GM19395 (cell line): ENCODE measurements at regions not wholly inside any gene's neighbourhood (a gene's known extent, or its start where the extent isn't known, plus 50 kb on each side); places are given as distances from the start of the nearest gene placed in this dataset.
"Not testable (repeated sequence)": the region's sequence is repeated elsewhere in the genome, so short reads cannot be mapped to it uniquely, and the experiment has no call there.

Experiments
- ATAC-seq: cut with Tn5 transposase; IDR thresholded peaks from one replicate; pipeline ENCODE4 v1.9.1; 2021; ENCODE audit warnings: mild to moderate bottlenecking, moderate library complexity; ENCODE audit not compliant: unreplicated experiment

DNA sequence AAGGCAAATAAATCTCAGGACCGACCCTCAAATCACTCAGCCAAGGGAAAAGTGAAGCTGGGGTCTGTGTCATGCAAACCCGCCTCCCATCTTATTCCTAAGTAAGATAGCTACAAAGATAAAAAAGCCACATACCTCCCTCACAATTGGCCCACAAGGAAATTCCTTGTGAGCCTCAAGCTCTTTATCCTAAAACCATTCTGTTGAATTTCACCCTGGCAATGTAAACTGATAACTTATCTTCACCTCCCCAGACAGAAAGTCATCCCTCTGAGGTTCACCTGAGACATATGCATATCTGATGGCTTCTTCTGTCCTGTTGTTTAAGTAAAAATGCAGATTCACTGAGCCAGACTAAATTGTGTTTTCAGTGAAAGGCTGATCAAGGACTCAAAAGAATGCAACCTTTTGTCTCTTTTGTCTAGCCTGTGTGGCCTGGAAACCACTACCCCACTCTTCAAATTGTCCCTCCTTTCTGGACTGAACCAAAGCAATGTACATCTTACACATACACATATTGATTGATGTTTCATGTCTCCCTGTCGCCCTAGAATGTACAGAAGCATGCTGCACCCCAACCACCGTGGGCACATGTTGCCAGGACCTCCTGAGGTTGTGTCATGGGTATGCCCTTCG lies 91.3 kb downstream of the MFAP3L start:
- ATAC-seq = no peak

DNA sequence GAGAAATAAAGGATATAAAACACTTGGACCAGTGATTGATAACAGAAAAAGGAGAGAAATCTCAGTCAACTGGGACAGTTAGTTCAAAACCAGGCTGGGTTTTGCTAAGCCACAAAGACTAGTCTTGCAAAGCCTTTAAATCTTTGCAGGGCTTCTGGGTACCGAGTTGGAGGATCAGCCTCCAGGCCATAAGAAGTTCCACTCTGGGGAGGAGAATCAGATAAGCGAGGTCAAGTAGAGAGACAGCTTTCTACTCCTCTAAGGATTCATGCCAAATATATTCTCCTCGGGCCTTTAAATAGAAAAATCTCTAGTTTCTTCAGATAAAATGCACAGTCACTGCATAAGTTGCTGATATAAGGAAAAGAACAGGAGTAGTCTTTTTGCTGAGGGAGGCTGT lies 92.7 kb downstream of the MFAP3L start:
- no peak for ATAC-seq

DNA sequence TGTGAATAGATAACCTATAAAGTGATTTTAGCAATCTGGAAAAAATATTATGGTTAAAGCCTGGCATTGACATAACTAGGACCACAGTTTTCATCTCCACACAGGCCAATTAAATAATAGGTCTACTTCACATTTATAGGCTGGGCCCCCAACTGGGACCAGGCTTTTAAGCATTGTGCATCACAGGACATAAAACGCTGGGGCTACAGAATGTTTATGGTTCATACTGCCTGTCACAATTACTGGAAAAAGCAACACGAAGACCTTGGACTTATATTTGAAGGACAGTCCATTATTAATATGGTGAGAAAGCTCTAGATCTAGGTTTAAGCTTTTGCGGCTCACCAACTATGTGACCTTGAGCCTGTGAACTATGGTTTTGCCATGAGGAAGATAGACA lies 94.2 kb downstream of the MFAP3L start:
- ATAC-seq = no peak

DNA sequence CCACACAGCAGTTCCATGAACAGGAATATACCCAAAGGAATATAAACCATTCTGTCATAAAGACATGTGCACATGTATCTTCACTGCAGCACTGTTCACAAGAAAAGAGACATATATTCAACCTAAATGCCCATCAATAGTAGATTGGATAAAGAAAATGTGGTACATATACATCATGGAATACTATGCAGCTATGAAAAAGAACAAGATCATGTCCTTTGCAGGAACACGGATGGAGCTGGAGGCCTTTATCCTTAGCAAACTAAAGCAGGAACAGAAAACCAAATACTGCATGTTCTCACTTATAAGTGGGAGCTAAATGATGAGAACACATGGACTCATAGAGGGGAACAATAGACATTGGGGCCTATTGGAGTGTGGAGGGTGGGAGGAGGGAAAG lies 95.4 kb downstream of the MFAP3L start:
- not testable (repeated sequence) for ATAC-seq

DNA sequence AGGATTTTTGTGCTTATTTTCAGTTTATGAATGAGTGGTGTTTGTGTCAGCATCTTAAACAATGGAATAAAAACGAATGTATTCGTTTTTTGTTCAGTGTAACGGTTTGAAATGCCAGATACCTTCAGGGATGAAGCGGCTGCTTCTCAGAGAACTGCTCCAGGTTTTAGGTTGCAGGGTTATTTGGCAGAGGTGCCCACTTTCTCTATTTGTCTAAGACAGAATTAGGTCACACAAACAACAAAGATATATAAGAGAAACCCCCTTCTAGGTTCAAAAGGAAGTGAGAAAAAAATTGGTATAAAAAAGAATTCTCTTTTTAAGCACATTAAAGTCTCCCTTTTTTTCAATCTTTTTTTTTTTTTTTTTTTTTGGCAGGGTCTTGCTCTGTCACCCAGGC lies 98.9 kb downstream of the MFAP3L start:
- ATAC-seq = no peak

DNA sequence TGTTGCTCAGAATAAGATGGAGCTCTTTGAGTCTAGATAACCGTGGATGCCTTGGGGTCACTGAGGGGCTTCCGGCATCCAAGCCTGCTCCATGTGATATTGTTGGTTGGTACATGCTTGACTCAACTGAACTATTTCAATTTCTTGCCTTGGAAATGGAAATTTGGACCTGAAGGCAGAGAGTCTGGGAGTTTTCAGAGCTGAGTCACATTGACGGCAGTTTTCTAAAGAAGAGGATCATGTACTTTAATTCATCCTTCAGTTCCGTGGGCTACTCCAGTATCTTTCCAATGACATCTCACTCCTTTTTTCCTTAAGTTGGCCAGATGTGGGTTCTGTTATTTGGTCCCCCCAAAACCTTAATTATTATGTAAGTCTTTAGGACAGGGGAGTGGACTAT lies 100.5 kb downstream of the MFAP3L start:
- ATAC-seq = no peak

DNA sequence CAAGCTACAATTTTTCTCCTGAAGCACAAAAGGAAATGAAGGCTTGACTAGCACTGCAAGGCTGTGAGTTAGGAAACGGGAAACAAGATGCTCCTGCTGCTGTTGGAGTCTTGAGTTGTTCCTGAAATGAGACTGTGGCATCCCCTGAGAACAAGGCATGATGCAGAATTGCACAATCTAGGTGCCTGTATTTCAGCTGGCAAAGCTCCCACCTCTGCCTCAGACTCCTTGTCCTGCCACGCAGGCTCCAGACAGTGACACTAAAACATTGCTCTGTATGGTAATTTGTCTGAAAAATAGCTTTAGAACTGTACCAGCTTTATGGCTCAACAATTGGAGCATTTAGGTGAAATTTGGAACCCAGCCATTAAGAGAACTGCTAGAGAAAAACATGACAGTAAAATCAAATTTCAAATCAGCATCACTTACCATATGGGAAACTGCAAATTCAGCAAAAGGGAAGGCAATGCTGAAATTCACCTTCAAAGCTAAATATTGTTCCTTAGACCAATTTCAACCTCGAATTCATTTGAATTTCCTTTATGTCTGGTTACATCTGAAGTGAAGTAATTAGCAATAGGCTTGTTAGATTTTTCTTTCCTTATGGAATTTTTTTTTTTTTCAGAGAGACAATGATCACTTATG lies 103.4 kb downstream of the MFAP3L start:
- no peak for ATAC-seq

DNA sequence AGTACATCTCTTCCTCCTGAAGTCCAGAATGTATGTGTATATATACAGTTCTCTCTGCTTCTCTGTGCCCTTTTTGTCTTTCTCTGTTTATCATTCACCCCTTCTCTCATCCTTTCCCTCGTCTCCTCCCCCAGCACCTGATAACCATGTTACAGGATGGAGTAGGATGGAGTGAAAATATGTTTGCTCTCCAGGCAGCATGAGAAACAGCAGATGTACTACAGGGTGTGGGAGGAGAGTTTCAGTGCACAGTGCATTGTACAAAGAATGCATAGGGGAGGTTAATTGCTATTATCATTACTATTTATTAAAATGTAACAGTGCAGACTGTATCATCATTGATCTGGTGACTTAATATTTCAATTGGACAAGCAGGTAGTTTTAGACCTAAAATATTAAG lies 104.5 kb downstream of the MFAP3L start:
- no peak for ATAC-seq

DNA sequence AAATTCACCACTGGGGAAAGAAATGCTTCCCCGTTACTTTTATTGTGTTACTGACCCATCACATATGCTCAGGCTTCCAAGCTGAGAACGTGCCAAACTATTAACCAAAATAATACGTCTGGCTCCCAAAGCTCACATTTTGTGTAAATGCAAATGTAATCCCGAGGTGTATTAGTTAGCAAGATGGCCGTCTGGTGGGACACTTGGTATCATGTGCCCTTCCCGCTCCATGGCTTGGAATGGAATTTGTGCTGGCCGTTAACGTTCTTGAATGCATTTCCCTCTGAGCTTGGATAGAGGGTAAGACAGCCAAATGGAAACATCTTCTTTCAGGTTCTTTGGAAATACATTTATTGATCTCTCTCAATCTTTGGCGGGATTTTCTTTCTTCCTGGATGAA lies 105.0 kb downstream of the MFAP3L start:
- no peak for ATAC-seq

DNA sequence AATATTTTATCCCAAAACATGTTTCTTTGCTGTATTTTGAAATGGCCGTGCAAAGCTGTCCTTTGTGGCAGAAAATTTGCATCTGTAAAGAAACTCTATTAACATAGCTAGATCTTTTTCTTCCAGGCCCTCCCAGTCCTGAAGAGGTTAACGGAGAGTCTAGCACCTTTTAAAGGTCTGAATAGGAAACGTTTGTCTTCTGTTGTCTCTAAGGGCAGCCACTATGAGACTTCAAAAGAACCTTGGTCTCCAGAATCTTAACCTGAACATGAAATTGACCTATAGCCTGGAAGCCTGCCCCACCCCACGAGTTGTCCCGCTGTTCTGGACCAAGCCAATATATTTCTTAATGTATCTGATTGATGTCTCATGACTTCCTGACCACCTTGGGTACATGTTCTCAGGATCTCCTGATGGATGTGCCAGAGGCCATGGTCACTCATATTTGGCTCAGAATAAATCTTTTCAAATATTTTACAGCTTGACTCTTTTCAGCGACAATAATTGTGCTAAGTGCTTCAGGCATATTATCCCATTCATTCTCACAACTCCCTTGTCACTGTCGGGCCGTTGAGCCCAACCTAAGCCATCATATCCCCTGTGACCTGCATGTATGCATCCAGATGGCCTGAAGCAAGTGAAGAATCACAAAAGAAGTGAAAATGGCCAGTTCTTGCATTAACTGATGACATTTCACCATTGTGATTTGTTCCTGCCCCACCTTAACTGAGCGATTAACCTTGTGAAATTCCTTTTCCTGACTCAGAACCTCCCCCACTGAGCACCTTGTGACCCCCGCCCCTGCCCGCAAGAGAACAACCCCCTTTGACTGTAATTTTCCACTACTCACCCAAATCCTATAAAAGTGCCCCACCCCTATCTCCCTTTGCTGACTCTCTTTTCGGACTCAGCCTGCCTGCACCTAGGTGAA lies 106.7 kb downstream of the MFAP3L start:
- not testable (repeated sequence) for ATAC-seq

DNA sequence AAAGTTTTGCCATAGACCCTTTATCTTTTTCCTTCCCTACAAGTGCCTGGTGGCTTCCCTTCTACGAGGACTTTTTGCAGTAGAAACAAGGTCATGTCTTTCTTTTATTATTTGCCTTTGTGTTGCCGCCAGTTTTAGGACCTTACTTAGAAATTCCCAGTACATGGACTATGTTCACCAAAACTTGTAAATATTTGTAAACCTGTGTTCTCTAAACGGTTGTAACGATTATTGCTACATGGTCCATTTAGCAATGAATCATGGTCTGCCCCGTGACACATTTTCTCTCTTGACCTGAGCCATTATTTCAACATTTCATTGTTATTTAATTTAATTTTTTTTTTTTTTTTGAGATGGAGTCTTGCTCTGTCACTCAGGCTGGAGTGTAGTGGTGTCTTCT lies 110.7 kb downstream of the MFAP3L start:
- ATAC-seq = no peak

DNA sequence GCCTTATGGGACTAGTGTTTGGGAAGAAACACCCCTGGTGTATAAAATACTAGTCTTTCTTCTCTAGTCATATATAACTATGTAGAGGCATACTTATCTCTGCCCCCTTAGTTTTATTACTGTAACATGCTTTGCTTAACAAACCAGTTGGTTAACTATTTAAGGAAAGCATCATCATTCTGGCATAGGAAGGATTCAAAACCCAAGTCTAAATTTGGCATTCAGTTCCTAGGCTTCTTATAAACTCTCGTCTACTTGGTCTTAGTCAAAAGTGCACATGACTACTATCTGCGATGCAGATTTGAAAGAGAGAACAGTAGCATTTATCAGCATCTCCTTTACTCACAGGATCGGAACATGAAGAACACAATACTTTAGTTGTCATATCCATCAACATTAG lies 111.3 kb downstream of the MFAP3L start:
- ATAC-seq = no peak

DNA sequence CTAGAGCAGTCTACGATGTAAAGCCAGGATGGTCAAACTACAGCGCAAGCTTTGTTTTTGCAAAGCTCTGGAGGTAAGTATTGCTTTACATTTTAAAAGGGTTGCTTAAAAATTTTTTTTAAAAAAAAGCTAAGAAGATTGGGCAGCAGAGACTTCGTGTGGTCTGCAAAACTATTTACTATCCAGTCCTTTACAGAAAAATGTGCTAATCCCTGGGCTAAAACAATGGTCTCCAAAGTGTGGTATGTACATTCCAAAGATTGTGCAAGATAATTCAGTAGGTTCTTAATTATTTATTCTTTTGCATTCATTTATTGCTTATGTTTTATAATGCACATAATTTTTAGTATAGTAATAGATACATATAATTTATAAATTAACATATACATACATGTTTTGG lies 113.2 kb downstream of the MFAP3L start:
- no peak for ATAC-seq

DNA sequence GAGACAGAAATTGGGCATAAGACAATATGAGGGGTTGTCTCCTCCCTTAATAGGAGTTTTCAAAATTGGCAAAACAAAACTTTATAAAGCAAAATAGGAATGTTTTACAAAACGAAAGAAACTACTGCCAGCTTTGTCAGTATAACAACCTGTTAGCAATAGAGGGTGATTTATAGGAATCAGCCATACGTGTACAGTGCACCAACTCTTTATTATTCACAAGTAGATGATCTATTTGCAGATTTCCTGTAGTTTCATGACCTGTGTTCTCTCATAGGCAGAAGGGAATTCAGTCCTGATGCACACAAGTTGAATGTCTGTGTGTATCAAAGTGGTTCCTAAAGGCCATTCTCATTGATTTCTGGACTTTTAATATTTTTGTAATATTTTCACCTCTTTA lies 116.3 kb downstream of the MFAP3L start:
- no peak for ATAC-seq

DNA sequence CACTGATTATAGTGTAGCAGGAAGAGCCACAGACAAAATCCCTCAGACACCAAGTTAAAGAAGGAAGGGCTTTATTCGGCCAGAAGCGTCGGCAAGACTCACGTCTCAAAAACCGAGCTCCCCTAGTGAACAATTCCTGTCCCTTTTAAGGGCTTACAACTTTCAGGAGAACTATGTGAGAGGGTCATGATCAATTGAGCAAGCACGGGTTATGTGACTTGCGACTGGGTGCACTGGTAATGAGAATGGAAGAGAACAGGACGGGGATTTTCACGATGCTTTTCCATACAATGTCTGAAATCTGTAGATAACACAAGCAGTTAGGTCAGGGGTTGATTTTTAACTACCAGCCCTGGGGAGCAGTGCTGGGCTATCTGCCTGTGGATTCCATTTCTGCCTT lies 116.7 kb downstream of the MFAP3L start:
- ATAC-seq = no peak

DNA sequence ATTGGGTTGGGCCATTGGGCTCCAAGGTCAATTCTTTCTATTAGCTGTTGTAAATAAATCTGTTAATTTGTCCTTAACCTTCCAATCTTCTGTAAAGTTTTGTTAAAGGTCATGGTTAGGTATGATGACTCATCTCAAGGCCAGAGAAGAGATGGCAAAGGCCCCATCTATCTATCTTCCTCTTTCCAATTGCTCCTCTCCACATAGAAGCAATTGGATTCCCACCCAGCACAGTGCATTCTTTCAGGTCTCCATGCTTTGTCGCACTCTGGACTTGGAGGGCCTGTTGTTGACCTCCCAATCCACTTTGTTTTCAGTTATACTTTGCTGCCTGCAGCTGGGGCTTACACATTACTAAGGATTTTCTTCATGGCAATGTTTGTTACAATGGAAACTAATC lies 118.5 kb downstream of the MFAP3L start:
- ATAC-seq = no peak

DNA sequence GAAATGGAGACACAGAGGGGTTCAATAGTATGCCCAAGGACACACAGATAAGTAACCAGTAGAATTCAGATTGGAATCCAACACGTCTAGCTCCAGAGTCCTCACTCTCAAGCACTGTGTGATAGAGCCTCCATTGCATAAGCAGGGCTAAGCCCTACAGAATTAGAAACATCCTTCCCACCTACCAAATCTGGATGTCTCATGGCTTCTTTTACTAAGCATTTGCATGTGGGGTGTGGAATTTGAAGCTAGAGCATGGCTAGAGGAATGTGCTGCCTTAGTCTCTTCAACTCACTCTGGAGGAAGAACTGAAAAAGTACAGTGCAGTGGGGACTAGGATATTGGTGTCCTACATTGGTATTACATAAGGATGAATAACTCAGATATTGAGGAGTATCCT lies 119.4 kb downstream of the MFAP3L start:
- ATAC-seq = no peak

DNA sequence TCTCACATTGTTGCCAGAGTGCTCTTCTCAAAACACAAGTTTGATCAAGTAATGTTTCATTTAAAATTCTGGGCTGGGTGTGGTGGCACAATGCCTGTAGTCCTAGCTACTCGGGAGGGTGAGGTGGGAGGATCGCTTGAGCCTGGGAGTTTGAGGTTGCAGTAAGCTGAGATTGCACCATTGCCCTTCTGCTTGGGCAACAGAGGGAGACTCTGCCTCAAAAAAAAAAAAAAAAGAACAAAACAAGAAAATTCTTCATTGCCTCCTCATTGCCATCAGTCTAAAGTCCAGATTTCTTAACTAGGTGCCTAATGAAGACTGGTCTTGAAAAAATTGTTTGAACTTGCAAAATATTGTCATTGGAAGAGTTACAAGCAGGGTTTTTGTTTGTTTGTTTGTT lies 120.1 kb downstream of the MFAP3L start:
- no peak for ATAC-seq

DNA sequence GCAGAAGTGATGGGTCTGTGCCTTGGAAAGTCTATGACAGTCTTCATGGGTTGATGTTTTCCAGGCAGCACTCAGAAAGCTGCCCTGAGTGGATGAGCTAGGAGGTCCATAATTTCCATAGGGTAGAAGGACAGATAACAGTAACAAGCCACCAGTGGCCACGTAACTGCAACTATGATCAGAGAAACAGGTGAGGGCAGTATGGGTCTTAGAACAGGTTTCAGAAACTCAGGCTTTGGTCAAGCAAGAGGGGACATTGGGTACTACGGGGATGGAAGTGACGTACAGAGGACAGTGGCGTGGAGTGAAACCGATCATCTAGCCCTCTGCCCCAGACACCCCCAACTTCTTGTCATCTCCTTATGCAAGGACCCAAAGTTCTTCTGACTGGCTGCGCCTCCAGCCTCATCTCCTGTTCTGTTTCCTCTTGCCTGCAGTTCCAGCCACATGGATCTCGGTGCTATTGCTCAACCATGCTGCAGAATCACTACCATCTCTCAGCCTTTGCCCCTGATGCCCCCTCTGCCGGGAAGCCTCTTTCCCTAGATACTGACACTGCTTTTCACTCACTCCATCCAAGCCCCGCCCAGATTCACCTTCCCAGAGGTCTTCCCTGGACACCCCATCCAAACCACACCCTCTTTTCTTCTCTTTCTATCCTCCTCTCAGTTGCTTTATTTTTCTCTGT lies 123.4 kb downstream of the MFAP3L start:
- ATAC-seq = no peak

DNA sequence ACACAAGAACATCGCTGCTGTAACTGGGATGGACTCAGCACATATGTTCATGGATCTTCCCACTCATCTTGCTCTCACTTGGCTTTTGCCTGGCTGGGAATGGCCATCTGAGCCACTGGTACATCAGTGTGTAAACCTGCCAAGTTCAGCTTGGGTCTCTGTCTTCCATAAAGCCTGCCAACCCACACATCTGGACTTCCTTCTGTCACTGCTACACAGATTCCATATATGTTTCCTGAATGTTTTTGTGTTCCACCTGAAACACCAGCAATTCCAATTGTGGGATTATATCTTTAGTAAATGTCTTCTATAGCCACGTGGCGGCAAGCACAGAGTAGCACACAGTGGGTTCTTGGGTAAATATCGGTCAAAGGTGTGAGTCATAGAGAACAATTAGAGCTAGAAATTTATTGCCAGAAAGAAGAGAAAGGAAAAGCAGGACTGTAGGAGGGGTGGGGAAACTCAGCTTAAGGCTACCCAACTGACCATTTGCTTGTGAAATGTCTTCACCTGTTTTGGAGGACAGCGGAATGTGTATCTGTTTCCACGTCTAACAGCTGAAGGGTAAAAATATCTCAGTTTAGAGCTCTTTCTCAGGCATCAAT lies 125.9 kb downstream of the MFAP3L start:
- no peak for ATAC-seq

DNA sequence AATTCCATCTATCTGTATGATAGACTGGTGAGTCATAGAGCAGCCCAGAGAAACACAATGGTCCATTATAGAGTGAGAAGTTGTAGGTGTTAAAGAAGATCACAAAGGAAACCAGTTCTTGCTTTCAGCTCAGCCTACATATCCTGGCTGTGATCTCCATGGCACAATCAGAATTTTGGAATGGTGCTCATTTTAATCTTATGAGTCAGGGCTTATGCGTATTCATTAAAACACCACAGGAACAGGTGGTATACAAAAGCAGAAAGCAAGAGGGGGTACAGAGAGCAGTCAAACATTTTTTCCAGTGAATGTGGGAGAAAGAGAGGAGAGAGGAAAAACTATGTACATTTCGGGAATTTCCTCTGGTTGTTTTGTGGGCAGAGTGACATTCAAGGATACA lies 126.9 kb downstream of the MFAP3L start:
- no peak for ATAC-seq
